Neural crest cell (in vitro differentiated cells): ENCODE measurements at regions not wholly inside any gene's neighbourhood (a gene's known extent, or its start where the extent isn't known, plus 50 kb on each side); places are given as distances from the start of the nearest gene placed in this dataset.

ENCODE experiments used
- DNase-seq: peaks from one replicate; pipeline ENCODE4 v3.0.0; 2021; ENCODE audit warnings: low read depth, mixed read lengths, low spot score
- H3K27ac Mint-ChIP-seq: one replicate; pipeline ENCODE4 v1.8.0; 2021; ENCODE audit warnings: mild to moderate bottlenecking, mixed read lengths; ENCODE audit not compliant: unreplicated experiment
- H3K27me3 Mint-ChIP-seq: 2 replicates; pipeline ENCODE4 v1.8.0; 2021; ENCODE audit warnings: low read depth, mild to moderate bottlenecking, mixed read lengths
- H3K36me3 Mint-ChIP-seq: 2 replicates; pipeline ENCODE4 v1.8.0; 2021; ENCODE audit warnings: low read depth, mild to moderate bottlenecking, mixed read lengths
- H3K4me1 Mint-ChIP-seq: 2 replicates; pipeline ENCODE4 v1.8.0; 2021; ENCODE audit warnings: mixed read lengths
- H3K4me3 Mint-ChIP-seq: one replicate; pipeline ENCODE4 v1.8.0; 2021; ENCODE audit warnings: mild to moderate bottlenecking, mixed read lengths
- H3K9me3 Mint-ChIP-seq: 2 replicates; pipeline ENCODE4 v1.8.0; 2021; ENCODE audit warnings: mixed read lengths
- TF ChIP-seq, protein P1 (sequence below): fragments of 200-600 bp; sonication (generic); conservative IDR thresholded peaks from 2 replicates; pipeline ENCODE4 v1.5.0; 2021; ENCODE audit warnings: antibody characterized with exemption, mild to moderate bottlenecking

GRCh38 chr16:11465675-11466074, 120.4 kb downstream of the RMI2 start:
- no peaks in the 10 kb centered on the region for H3K9me3 Mint-ChIP-seq
- TF ChIP-seq, protein P1, sequence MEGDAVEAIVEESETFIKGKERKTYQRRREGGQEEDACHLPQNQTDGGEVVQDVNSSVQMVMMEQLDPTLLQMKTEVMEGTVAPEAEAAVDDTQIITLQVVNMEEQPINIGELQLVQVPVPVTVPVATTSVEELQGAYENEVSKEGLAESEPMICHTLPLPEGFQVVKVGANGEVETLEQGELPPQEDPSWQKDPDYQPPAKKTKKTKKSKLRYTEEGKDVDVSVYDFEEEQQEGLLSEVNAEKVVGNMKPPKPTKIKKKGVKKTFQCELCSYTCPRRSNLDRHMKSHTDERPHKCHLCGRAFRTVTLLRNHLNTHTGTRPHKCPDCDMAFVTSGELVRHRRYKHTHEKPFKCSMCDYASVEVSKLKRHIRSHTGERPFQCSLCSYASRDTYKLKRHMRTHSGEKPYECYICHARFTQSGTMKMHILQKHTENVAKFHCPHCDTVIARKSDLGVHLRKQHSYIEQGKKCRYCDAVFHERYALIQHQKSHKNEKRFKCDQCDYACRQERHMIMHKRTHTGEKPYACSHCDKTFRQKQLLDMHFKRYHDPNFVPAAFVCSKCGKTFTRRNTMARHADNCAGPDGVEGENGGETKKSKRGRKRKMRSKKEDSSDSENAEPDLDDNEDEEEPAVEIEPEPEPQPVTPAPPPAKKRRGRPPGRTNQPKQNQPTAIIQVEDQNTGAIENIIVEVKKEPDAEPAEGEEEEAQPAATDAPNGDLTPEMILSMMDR = no peak
- H3K27ac Mint-ChIP-seq = peak overlapping the region; percentile 47
- no peak overlapping the region for H3K4me3 Mint-ChIP-seq
- no peaks in the 10 kb centered on the region for H3K4me1 Mint-ChIP-seq
- DNase-seq = no peak
- no peaks in the 10 kb centered on the region for H3K27me3 Mint-ChIP-seq
- no peaks in the 10 kb centered on the region for H3K36me3 Mint-ChIP-seq

DNA sequence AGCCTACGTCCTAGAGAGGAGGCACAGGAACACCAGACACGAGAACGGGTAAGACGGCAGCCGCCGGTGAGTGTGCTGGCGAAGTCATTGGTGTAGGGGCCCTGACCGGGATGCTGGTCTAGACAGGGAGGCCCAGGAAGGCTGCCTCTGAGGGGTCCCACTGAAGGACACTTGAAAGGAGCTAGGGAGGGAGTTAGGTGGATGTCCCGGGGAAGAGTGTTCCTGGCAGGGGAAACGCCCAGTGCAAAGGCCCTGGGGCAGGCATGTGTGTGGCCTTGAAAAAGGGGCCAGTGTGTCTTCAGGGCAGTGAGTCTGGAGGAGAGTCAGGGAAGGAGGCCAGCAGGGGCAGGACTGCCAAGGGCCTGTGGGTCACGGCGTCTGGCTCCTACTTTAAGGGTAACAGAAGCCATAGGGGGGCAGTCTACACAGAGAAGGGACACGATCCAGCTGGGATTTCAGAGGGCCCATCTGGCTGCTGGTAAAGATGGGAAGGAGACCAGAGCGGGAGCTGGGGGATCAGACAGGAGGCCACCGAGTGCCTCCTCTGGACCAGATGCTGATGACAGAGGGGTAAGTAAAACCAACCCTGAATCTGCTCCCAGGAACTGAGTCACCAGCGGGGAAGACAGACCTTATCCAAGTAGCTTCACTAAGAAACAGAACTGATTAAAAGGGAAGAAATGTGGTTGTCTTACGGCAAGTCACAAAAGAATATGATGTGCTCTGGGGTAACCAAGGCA, 115.9 kb downstream of the LITAF start:
- Mint-ChIP-seq H3K36me3 (no peaks in the 10 kb centered on the region), H3K27ac (no peak overlapping the region), H3K4me3 (no peak overlapping the region), H3K27me3 (no peaks in the 10 kb centered on the region), H3K4me1 (no peaks in the 10 kb centered on the region), H3K9me3 (no peaks in the 10 kb centered on the region)
- TF ChIP-seq, protein P1 = no peak
- DNase-seq = no peak

DNA sequence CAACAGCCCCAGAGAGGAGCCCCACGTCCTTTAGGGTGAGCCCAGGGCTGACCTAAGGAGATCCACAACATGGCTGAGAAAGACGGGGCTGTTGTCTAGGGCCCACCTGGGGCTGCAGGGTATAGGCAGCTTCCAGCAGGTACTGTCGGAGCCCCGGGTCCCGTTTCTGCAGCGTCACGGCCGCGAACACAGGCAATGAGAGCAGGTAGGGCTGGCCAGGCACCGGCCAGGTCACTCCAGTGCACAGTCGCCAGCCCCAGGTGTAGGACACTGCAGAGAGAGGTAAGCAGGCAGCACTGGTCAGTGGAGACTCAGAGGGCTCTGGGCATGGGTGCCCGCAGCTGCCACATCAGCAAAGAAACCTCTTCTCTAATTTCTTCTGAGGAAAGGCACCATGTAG, 115.2 kb downstream of the LITAF start:
- DNase-seq = no peak
- no peaks in the 10 kb centered on the region for H3K4me1 Mint-ChIP-seq
- no peaks in the 10 kb centered on the region for H3K36me3 Mint-ChIP-seq
- H3K4me3 Mint-ChIP-seq = no peak overlapping the region
- H3K27me3 Mint-ChIP-seq = no peaks in the 10 kb centered on the region
- no peaks in the 10 kb centered on the region for H3K9me3 Mint-ChIP-seq
- TF ChIP-seq, protein P1 = no peak
- no peak overlapping the region for H3K27ac Mint-ChIP-seq

DNA sequence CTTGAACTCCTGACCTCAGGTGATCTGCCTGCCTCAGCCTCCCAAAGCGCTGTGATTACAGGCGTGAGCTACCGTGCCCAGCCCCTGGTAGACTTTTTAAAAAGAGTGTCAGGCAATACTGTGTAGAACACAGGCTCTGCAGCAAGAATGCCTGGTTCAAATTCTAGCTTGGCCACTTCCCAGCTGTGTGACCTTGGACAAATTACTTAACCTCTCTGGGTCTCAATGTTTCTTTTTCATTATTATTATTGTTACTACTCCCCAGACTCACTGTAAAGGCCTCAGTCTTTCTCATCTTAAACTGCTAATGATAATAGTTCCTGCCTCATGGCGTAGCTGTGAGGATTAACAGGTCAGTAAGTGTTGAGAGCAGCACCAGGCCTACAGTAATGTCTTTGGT, 114.3 kb downstream of the LITAF start:
- TF ChIP-seq, protein P1 = no peak
- Mint-ChIP-seq H3K27ac (no peak overlapping the region), H3K36me3 (no peaks in the 10 kb centered on the region), H3K27me3 (no peaks in the 10 kb centered on the region), H3K4me1 (no peaks in the 10 kb centered on the region), H3K4me3 (no peak overlapping the region), H3K9me3 (no peaks in the 10 kb centered on the region)
- DNase-seq = no peak

DNA sequence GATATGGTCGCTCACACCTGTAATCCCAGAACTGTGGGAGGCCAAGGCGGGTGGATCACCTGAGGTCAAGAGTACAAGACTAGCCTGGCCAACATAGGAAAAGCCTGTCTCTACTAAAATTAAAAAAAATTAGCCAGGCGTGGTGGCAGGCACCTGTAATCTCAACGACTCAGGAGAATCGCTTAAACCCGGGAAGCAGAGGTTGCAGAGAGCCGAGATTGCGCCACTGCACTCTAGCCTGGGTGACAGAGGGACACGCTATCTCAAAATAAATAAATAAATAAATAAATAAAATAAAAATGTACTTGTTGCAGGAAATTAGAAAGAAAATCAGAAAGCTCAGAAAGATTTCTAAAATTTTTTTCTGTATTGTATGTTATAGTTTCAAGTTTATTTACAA, 113.9 kb downstream of the LITAF start:
- no peak for DNase-seq
- no peaks in the 10 kb centered on the region for H3K27me3 Mint-ChIP-seq
- TF ChIP-seq, protein P1 = no peak
- H3K4me3 Mint-ChIP-seq = no peak overlapping the region
- no peaks in the 10 kb centered on the region for H3K36me3 Mint-ChIP-seq
- no peaks in the 10 kb centered on the region for H3K9me3 Mint-ChIP-seq
- no peak overlapping the region for H3K27ac Mint-ChIP-seq
- H3K4me1 Mint-ChIP-seq = no peaks in the 10 kb centered on the region
